Astrocyte (in vitro differentiated cells and primary cell): ENCODE measurements at regions not wholly inside any gene's neighbourhood (a gene's known extent, or its start where the extent isn't known, plus 50 kb on each side); places are given as distances from the start of the nearest gene placed in this dataset.

ENCODE experiments used
- CTCF ChIP-seq: IDR thresholded peaks from 2 replicates; pipeline ENCODE4 v1.5.1; 2011; ENCODE audit warnings: low read depth, mild to moderate bottlenecking, inconsistent platforms, low read length, moderate library complexity; ENCODE audit not compliant: insufficient read depth
- EZH2 ChIP-seq: IDR thresholded peaks from 2 replicates; pipeline ENCODE4 v1.6.1; 2012; ENCODE audit warnings: mild to moderate bottlenecking, low read length, inconsistent platforms; ENCODE audit not compliant: insufficient read depth

DNA sequence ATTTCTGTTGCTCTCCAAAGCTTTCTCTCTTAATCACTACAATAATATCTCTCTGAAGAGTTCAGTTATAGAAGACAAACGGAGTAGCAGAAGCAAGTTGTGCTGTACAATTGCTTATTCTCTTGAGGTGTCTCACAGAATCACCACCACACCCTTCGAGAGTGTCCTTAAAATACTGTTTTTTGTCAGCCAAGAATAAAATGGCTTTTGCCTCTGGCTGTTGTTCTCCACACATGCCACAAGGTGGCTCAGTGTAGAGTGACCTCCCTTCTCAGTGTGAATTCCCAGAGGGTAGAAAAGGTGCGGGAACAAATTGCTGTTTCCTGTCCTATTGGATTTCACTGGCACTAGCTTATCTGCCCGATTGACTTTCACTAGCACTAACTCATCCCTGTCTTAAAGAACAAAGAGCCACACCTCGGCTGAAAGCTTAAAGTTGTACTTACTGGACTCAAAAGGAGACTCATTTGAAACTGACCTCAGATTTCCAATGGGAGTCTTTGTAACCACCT is 134.2 kb upstream of the SATB1 start:
- peak; percentile 57 for TF ChIP-seq CTCF
- TF ChIP-seq EZH2 = no peak
